OCI-LY7 (cell line): ENCODE measurements at regions not wholly inside any gene's neighbourhood (a gene's known extent, or its start where the extent isn't known, plus 50 kb on each side); places are given as distances from the start of the nearest gene placed in this dataset.

Experiments
- BruUV-seq: library from RNA; stranded (reverse); fragments of 400-500 nt; replicated peaks from 2 replicates; lab custom pipeline; 2021; lab: Mats Ljungman, UMichigan
- CTCF ChIA-PET: fragments of 300-600 bp; sonication (Branson Sonifier 250); formaldehyde crosslinking; loops from one replicate; lab custom pipeline; 2022; ENCODE audit warnings: antibody characterized with exemption; ENCODE audit not compliant: unreplicated experiment; lab: Charles Lee
- POLR2A ChIA-PET: fragments of 300-600 bp; sonication (Branson Sonifier 250); formaldehyde crosslinking; loops from one replicate; lab custom pipeline; 2022; ENCODE audit warnings: antibody characterized with exemption; lab: Charles Lee
- DNase-seq: peaks from one replicate; pipeline ENCODE4 v3.0.0-alpha.2; 2015; ENCODE audit warnings: low spot score
- H2AFZ ChIP-seq: fragments of 200-600 bp; sonication (generic), shearing (Covaris generic); 2 replicates; pipeline ENCODE4 v1.6.1; 2014; ENCODE audit warnings: mild to moderate bottlenecking, antibody characterized with exemption, low read length, moderate library complexity
- H3K27ac ChIP-seq: fragments of 200-600 bp; sonication (generic); 2 replicates; pipeline ENCODE4 v1.5.1; 2014; ENCODE audit warnings: mixed run types, low read depth, mild to moderate bottlenecking, moderate library complexity, low read length, inconsistent platforms; ENCODE audit not compliant: poor library complexity, severe bottlenecking
- H3K36me3 ChIP-seq: fragments of 200-600 bp; sonication (generic); 2 replicates; pipeline ENCODE4 v1.6.1; 2014; ENCODE audit warnings: mild to moderate bottlenecking, antibody characterized with exemption, low read length, moderate library complexity, mixed read lengths; ENCODE audit not compliant: insufficient read depth
- H3K4me1 ChIP-seq: fragments of 200-600 bp; sonication (generic); 2 replicates; pipeline ENCODE4 v1.5.1; 2014; ENCODE audit warnings: mild to moderate bottlenecking, low read length; ENCODE audit not compliant: insufficient read depth, poor library complexity, severe bottlenecking
- H3K4me2 ChIP-seq: fragments of 200-600 bp; sonication (generic); 2 replicates; pipeline ENCODE4 v1.6.1; 2014; ENCODE audit warnings: mild to moderate bottlenecking, low read length
- H3K4me3 ChIP-seq: fragments of 200-600 bp; sonication (generic); 2 replicates; pipeline ENCODE4 v1.5.1; 2014; ENCODE audit warnings: mild to moderate bottlenecking, low read depth, low read length; ENCODE audit not compliant: poor library complexity, severe bottlenecking
- H3K79me2 ChIP-seq: fragments of 200-600 bp; sonication (generic); 2 replicates; pipeline ENCODE4 v1.6.1; 2016; ENCODE audit warnings: low read depth, mild to moderate bottlenecking, low read length, moderate library complexity, mixed read lengths; ENCODE audit not compliant: insufficient read depth
- H3K9me2 ChIP-seq: fragments of 200-600 bp; sonication (generic); 2 replicates; pipeline ENCODE4 v1.6.1; 2016; ENCODE audit warnings: mild to moderate bottlenecking, low read length, mixed read lengths; ENCODE audit not compliant: insufficient read depth
- H3K9me3 ChIP-seq: fragments of 200-600 bp; sonication (generic); 2 replicates; pipeline ENCODE4 v1.6.1; 2014; ENCODE audit warnings: mild to moderate bottlenecking, mixed run types, low read length, mixed read lengths
- H4K20me1 ChIP-seq: fragments of 200-600 bp; sonication (generic); 2 replicates; pipeline ENCODE4 v1.6.1; 2014; ENCODE audit warnings: mild to moderate bottlenecking, antibody characterized with exemption, low read length, moderate library complexity, mixed read lengths; ENCODE audit not compliant: insufficient read depth
- EZH2phosphoT487 ChIP-seq: fragments of 200-600 bp; sonication (generic); IDR thresholded peaks from 2 replicates; pipeline ENCODE4 v1.6.1; 2018; ENCODE audit warnings: low read depth, borderline replicate concordance, mild to moderate bottlenecking, mixed run types, antibody characterized with exemption, low read length, moderate library complexity, mixed read lengths
- intact Hi-C: fragments of 100-400 bp; cut with micrococcal nuclease; formaldehyde crosslinking; loops from one replicate; pipeline ENCODE4 v1.10.0; 2022; ENCODE audit not compliant: unreplicated experiment
- TF ChIP-seq, protein P1 (sequence below): fragments of 200-600 bp; sonication (generic); conservative IDR thresholded peaks from 2 replicates; pipeline ENCODE4 v1.5.1; 2014; ENCODE audit warnings: mild to moderate bottlenecking, antibody characterized with exemption, low read length, moderate library complexity, mixed read lengths

DNA sequence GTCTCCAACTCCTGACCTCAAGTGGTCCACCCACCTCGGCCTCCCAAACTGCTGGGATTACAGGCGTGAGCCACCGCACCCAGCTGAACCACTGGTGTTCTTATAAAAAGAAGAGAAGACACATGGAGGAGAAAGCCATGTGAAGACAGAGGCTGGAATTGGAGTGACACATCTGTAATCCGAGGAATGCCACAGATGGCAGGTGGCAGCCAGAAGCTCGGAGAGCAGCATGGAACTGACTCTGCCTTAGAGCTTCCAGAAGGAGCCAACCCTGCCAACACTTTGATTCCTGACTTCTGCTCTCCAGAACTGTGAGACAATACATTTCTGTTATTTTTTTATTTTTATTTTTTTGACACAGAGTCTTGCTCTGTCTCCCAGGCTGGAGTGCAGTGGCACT, 59.0 kb upstream of the ATP2B4 start:
- Histone ChIP-seq H3K79me2 (no peaks in the 10 kb centered on the region), H3K4me3 (no peak overlapping the region), H3K9me2 (no peaks in the 10 kb centered on the region), H3K36me3 (no peaks in the 10 kb centered on the region), H4K20me1 (no peaks in the 10 kb centered on the region), H2AFZ (no peak overlapping the region), H3K27ac (no peak overlapping the region), H3K4me1 (no peaks in the 10 kb centered on the region), H3K4me2 (no peak overlapping the region), H3K9me3 (no peaks in the 10 kb centered on the region)
- CTCF ChIA-PET, result no interaction called here
- no peak for DNase-seq
- TF ChIP-seq, protein P1, sequence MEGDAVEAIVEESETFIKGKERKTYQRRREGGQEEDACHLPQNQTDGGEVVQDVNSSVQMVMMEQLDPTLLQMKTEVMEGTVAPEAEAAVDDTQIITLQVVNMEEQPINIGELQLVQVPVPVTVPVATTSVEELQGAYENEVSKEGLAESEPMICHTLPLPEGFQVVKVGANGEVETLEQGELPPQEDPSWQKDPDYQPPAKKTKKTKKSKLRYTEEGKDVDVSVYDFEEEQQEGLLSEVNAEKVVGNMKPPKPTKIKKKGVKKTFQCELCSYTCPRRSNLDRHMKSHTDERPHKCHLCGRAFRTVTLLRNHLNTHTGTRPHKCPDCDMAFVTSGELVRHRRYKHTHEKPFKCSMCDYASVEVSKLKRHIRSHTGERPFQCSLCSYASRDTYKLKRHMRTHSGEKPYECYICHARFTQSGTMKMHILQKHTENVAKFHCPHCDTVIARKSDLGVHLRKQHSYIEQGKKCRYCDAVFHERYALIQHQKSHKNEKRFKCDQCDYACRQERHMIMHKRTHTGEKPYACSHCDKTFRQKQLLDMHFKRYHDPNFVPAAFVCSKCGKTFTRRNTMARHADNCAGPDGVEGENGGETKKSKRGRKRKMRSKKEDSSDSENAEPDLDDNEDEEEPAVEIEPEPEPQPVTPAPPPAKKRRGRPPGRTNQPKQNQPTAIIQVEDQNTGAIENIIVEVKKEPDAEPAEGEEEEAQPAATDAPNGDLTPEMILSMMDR, result no peak
- no peak for TF ChIP-seq EZH2phosphoT487
- POLR2A ChIA-PET, result no interaction called here
- intact Hi-C loops, result no loop called here
- BruUV-seq, result no TSS peak

DNA sequence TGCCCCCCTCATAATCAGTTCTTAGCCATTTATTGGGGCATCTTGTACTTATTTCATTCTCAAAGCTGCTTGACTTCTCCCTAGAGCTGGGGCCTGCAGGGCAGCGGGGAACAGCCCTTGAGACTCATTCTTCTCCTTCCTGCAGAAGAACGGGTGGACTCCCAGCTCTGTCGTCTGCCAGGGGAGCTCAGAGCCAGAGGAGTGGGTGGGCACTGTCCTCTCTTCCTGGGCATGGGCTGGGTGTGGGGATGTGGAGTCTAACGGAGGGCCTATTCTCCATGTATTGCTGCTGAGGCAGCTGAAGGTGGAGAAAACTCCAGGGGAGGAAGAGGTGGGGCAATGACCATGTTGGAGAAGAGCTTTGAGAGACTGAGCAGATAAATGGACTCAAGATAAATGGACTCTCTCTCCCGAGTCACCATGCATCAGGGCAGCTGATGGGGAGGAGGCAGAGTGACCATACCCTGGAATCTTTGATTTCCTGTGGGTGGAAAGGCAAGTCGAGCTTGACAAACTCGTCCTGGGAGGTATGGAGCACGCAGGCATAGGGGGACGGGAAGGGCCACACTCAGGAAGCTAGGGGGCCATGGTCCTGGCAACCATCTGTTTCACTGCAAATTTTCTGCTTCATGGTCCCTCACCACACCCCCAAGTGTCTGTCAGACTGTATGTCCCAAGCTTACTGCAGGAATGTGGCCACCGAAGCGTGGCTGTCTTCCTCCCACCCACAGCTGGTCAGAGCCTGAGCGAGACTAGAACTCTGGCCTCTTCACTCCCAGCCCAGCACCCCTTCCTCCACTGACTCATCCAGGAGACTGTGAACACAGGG, 56.9 kb upstream of the ATP2B4 start:
- TF ChIP-seq, protein P1, result no peak
- no peak for TF ChIP-seq EZH2phosphoT487
- ChIA-PET CTCF (no interaction called here), POLR2A (interaction anchor here (0.6 kb wide), 1 partner anchor 232 kb away, joined by 3 read pairs; no protein-coding TSS in a partner anchor)
- Histone ChIP-seq H2AFZ (no peak overlapping the region), H3K4me1 (no peaks in the 10 kb centered on the region), H4K20me1 (no peaks in the 10 kb centered on the region), H3K79me2 (no peaks in the 10 kb centered on the region), H3K9me3 (no peaks in the 10 kb centered on the region), H3K4me2 (no peak overlapping the region), H3K9me2 (no peaks in the 10 kb centered on the region), H3K36me3 (no peaks in the 10 kb centered on the region), H3K27ac (no peak overlapping the region), H3K4me3 (no peak overlapping the region)
- intact Hi-C loops, result no loop called here
- BruUV-seq, result no TSS peak
- DNase-seq, result no peak

DNA sequence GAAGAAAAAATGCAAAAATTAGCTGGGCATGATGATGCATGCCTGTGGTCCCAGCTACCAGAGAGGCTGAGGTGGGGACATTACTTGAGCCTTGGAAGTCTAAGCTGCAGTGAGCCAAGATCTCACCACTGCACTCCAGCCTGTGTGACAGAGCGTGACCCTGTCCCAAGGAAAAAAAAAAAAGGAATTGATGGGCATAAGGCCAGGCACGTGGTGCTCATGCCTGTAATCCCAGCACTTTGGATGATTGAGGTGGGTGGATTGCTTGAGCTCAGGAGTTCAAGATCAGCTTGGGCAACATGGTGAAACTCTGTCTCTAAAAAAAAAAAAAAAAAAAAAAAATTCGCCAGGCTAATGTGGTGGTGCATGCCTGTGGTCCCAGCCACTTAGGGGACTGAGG, 55.8 kb upstream of the ATP2B4 start:
- CTCF ChIA-PET, result interaction anchor here (0.7 kb wide), 1 partner anchor 79 kb away, joined by 4 read pairs; no protein-coding TSS in a partner anchor

More for the DNA sequence above, 55.8 kb upstream of the ATP2B4 start:
- POLR2A ChIA-PET, result interaction anchor here (0.6 to 1.1 kb wide), 4 partner anchors 10 to 112 kb away, joined by 3 to 9 read pairs (median 6); partner anchors contain the start of gene ATP2B4
- Histone ChIP-seq H3K9me3 (no peaks in the 10 kb centered on the region), H3K27ac (no peak overlapping the region), H4K20me1 (no peaks in the 10 kb centered on the region), H3K4me3 (no peak overlapping the region), H2AFZ (no peak overlapping the region), H3K9me2 (no peaks in the 10 kb centered on the region), H3K36me3 (no peaks in the 10 kb centered on the region), H3K4me1 (no peaks in the 10 kb centered on the region), H3K4me2 (no peak overlapping the region), H3K79me2 (no peaks in the 10 kb centered on the region)
- TF ChIP-seq, protein P1, result no peak
- no peak for TF ChIP-seq EZH2phosphoT487
- intact Hi-C loops, result no loop called here
- no TSS peak for BruUV-seq
- DNase-seq, result no peak
